Natural killer cell (primary cell): ENCODE measurements at regions not wholly inside any gene's neighbourhood (a gene's known extent, or its start where the extent isn't known, plus 50 kb on each side); places are given as distances from the start of the nearest gene placed in this dataset.

ENCODE experiments used
- ATAC-seq, 3 donors: fragments of 150-1000 bp in 2 of 3; fragments of 200-7000 bp in 1 of 3; cut with Tn5 transposase; 1 replicate in 1 of 3; 2 replicates in 2 of 3; pipeline ENCODE4 v1.10.0; 2021; ENCODE audit warnings: mild to moderate bottlenecking in 2 of 3, moderate library complexity in 2 of 3
- DNase-seq, 2 donors: peaks; one replicate each; pipeline versions ENCODE4 v3.0.0 to v3.0.0-alpha.2; 2013 to 2021; ENCODE audit warnings: mixed read lengths in 1 of 2
- H3K27ac ChIP-seq: one replicate; pipeline ENCODE4 v1.5.1; 2013; ENCODE audit warnings: mild to moderate bottlenecking, low read length
- H3K27me3 ChIP-seq: one replicate; pipeline ENCODE4 v1.6.1; 2013; ENCODE audit warnings: low read length; ENCODE audit not compliant: control insufficient read depth, insufficient read depth
- H3K36me3 ChIP-seq: one replicate; pipeline ENCODE4 v1.6.1; 2013; ENCODE audit warnings: low read length; ENCODE audit not compliant: control insufficient read depth, insufficient read depth
- H3K4me1 ChIP-seq: one replicate; pipeline ENCODE4 v1.6.1; 2013; ENCODE audit warnings: low read length; ENCODE audit not compliant: control insufficient read depth, insufficient read depth
- H3K4me3 ChIP-seq: one replicate; pipeline ENCODE4 v1.5.1; 2013; ENCODE audit warnings: low read length
- H3K9me3 ChIP-seq: one replicate; pipeline ENCODE4 v1.6.1; 2013; ENCODE audit warnings: low read length; ENCODE audit not compliant: control insufficient read depth, insufficient read depth
- H3K27ac Mint-ChIP-seq, 2 donors: one replicate each; pipeline ENCODE4 v1.8.0; 2022; ENCODE audit warnings: mild to moderate bottlenecking in 2 of 2, mixed read lengths in 2 of 2, moderate library complexity in 1 of 2
- H3K27me3 Mint-ChIP-seq, 2 donors: one replicate each; pipeline ENCODE4 v1.8.0; 2022; ENCODE audit warnings: low read depth in 2 of 2, mixed read lengths in 2 of 2
- H3K36me3 Mint-ChIP-seq: one replicate; pipeline ENCODE4 v1.8.0; 2022; ENCODE audit warnings: mixed read lengths
- H3K4me1 Mint-ChIP-seq, 2 donors: one replicate each; pipeline ENCODE4 v1.8.0; 2022; ENCODE audit warnings: mixed read lengths in 2 of 2
- H3K4me3 Mint-ChIP-seq: one replicate; pipeline ENCODE4 v1.8.0; 2022; ENCODE audit warnings: mild to moderate bottlenecking, moderate library complexity, mixed read lengths
- H3K9me3 Mint-ChIP-seq, 2 donors: one replicate each; pipeline ENCODE4 v1.8.0; 2022; ENCODE audit warnings: mixed read lengths in 2 of 2
- CTCF ChIP-seq: fragments of 200-600 bp; IDR thresholded peaks from one replicate; pipeline ENCODE4 v1.8.0; 2022; ENCODE audit warnings: antibody characterized with exemption
- WGBS: methylation state at CpG from one replicate; pipeline ENCODE4 v1.1.7; 2013; ENCODE audit warnings: missing lambda C conversion rate; ENCODE audit not compliant: insufficient coverage; 5-methylcytosine and 5-hydroxymethylcytosine counted together
- intact Hi-C: fragments of 100-400 bp; cut with micrococcal nuclease; formaldehyde crosslinking; loops from one replicate; pipeline ENCODE4 v1.14.2; 2022

GRCh38 chr10:121185816-121186455 is 334.8 kb downstream of the WDR11 start:
- Mint-ChIP-seq H3K36me3 (no peaks in the 10 kb centered on the region), H3K4me3 (no peak overlapping the region), H3K9me3 (no peaks in the 10 kb centered on the region), H3K27ac (no peak overlapping the region), H3K4me1 (no peaks in the 10 kb centered on the region), H3K27me3 (peaks cover 0 to 11% of the 10 kb centered on the region in 2 donors)
- Histone ChIP-seq H3K27ac (no peak overlapping the region), H3K27me3 (no peaks in the 10 kb centered on the region), H3K4me3 (no peak overlapping the region), H3K4me1 (no peaks in the 10 kb centered on the region), H3K36me3 (no peaks in the 10 kb centered on the region), H3K9me3 (peaks cover 2% of the 10 kb centered on the region)
- DNase-seq (no peak), ATAC-seq (no peak)
- no peak for TF ChIP-seq CTCF
- 87% methylated on average over 6 of the region's 7 CpGs for WGBS
- intact Hi-C loops = no loop called here

- ATAC-seq (no peak), DNase-seq (no peak)
- no peaks in the 10 kb centered on the region for H3K36me3 Mint-ChIP-seq
- H3K27me3 Mint-ChIP-seq = peaks cover 0 to 11% of the 10 kb centered on the region in 2 donors
- intact Hi-C loops = no loop called here
- Histone ChIP-seq H3K27ac (no peak overlapping the region), H3K4me1 (no peaks in the 10 kb centered on the region), H3K36me3 (no peaks in the 10 kb centered on the region), H3K9me3 (peaks cover 2% of the 10 kb centered on the region), H3K4me3 (no peak overlapping the region), H3K27me3 (no peaks in the 10 kb centered on the region)
- H3K9me3 Mint-ChIP-seq = no peaks in the 10 kb centered on the region
- H3K27ac Mint-ChIP-seq = no peak overlapping the region
- no peak for TF ChIP-seq CTCF
- no peak overlapping the region for H3K4me3 Mint-ChIP-seq
- no peaks in the 10 kb centered on the region for H3K4me1 Mint-ChIP-seq
These were observed 336.2 kb downstream of the WDR11 start for GRCh38 chr10:121187391-121187790.

- WGBS = 50% methylated on average over 6 of the region's 6 CpGs
- DNase-seq = no peak
These were observed 336.8 kb downstream of the WDR11 start for GRCh38 chr10:121188005-121188404.

More at GRCh38 chr10:121188005-121188404, 336.8 kb downstream of the WDR11 start:
- H3K36me3 Mint-ChIP-seq = no peaks in the 10 kb centered on the region
- H3K36me3 ChIP-seq = no peaks in the 10 kb centered on the region
- no peaks in the 10 kb centered on the region for H3K4me1 Mint-ChIP-seq
- no peak overlapping the region for H3K27ac ChIP-seq
- no peaks in the 10 kb centered on the region for H3K4me1 ChIP-seq
- H3K4me3 Mint-ChIP-seq = no peak overlapping the region
- H3K4me3 ChIP-seq = no peak overlapping the region
- no peaks in the 10 kb centered on the region for H3K9me3 ChIP-seq
- ATAC-seq = no peak
- TF ChIP-seq CTCF = no peak
- no peaks in the 10 kb centered on the region for H3K27me3 ChIP-seq
- peaks cover 0 to 11% of the 10 kb centered on the region in 2 donors for H3K27me3 Mint-ChIP-seq
- H3K27ac Mint-ChIP-seq = no peak overlapping the region
- intact Hi-C loops = no loop called here
- H3K9me3 Mint-ChIP-seq = no peaks in the 10 kb centered on the region
